ENCODE measurements at regions not wholly inside any gene's neighbourhood (a gene's known extent, or its start where the extent isn't known, plus 50 kb on each side); places are given as distances from the start of the nearest gene placed in this dataset.

- no peaks in the 10 kb centered on the region for H3K36me3 ChIP-seq
- DNase-seq, result no peak
- intact Hi-C loops (cut with DNase I; ENCODE audit: low total_unique reads), result no loop called here
- no peaks in the 10 kb centered on the region for H3K9me3 ChIP-seq
- peaks cover 0 to 24% (median 8%) of the 10 kb centered on the region in 3 donors for H3K27me3 ChIP-seq
- TF ChIP-seq, protein P1, sequence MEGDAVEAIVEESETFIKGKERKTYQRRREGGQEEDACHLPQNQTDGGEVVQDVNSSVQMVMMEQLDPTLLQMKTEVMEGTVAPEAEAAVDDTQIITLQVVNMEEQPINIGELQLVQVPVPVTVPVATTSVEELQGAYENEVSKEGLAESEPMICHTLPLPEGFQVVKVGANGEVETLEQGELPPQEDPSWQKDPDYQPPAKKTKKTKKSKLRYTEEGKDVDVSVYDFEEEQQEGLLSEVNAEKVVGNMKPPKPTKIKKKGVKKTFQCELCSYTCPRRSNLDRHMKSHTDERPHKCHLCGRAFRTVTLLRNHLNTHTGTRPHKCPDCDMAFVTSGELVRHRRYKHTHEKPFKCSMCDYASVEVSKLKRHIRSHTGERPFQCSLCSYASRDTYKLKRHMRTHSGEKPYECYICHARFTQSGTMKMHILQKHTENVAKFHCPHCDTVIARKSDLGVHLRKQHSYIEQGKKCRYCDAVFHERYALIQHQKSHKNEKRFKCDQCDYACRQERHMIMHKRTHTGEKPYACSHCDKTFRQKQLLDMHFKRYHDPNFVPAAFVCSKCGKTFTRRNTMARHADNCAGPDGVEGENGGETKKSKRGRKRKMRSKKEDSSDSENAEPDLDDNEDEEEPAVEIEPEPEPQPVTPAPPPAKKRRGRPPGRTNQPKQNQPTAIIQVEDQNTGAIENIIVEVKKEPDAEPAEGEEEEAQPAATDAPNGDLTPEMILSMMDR (IDR thresholded peaks at IDR 0.05), result no peak
- no peak for TF ChIP-seq EP300 (IDR thresholded peaks at IDR 0.05)
- no peak for TF ChIP-seq POLR2A (IDR thresholded peaks at IDR 0.05)
- no peak for TF ChIP-seq POLR2AphosphoS5 (IDR thresholded peaks at IDR 0.05)
- WGBS, 5 donors, result 85 to 93% (median 89%) methylated on average over 17 of the region's 17 CpGs
- H3K27ac ChIP-seq, result no peak overlapping the region
- no peak overlapping the region for H3K4me3 ChIP-seq
- no peaks in the 10 kb centered on the region for H3K4me1 ChIP-seq
Observed at GRCh38 chr2:239519921-239520585, 119.2 kb upstream of the HDAC4 start.

- TF ChIP-seq POLR2A (IDR thresholded peaks at IDR 0.05), result no peak
- no peak for TF ChIP-seq POLR2AphosphoS5 (IDR thresholded peaks at IDR 0.05)
- no peak for TF ChIP-seq EP300 (IDR thresholded peaks at IDR 0.05)
- WGBS, 5 donors, result 74 to 76% (median 75%) methylated on average over 19 to 22 of the region's 22 CpGs
- Histone ChIP-seq H3K27ac (no peak overlapping the region), H3K4me3 (no peak overlapping the region), H3K4me1 (no peaks in the 10 kb centered on the region), H3K27me3 (peaks cover 0 to 24% (median 9%) of the 10 kb centered on the region in 3 donors), H3K9me3 (no peaks in the 10 kb centered on the region), H3K36me3 (no peaks in the 10 kb centered on the region)
- intact Hi-C loops (cut with DNase I; ENCODE audit: low total_unique reads), result no loop called here
- peak in 1 of 2 donors; percentile 43 for DNase-seq
Observed at GRCh38 chr2:239519089-239519920, 118.5 kb upstream of the HDAC4 start.

GRCh38 chr2:239518286-239519088 is 117.7 kb upstream of the HDAC4 start:
- H3K27ac ChIP-seq, result no peak overlapping the region
- WGBS, 5 donors, result 82 to 88% (median 85%) methylated on average over 12 to 19 of the region's 19 CpGs
- intact Hi-C loops (cut with DNase I; ENCODE audit: low total_unique reads), result no loop called here

GRCh38 chr2:239517686-239518085 is 116.9 kb upstream of the HDAC4 start:
- WGBS, 5 donors, result 92 to 94% (median 93%) methylated on average over 16 of the region's 16 CpGs
- Histone ChIP-seq H3K9me3 (no peaks in the 10 kb centered on the region), H3K4me1 (no peaks in the 10 kb centered on the region), H3K27me3 (peaks cover 0 to 12% (median 3%) of the 10 kb centered on the region in 3 donors), H3K27ac (no peak overlapping the region), H3K36me3 (no peaks in the 10 kb centered on the region), H3K4me3 (no peak overlapping the region)
- intact Hi-C loops (cut with DNase I; ENCODE audit: low total_unique reads), result no loop called here
- DNase-seq, result no peak
- no peak for TF ChIP-seq POLR2AphosphoS5 (IDR thresholded peaks at IDR 0.05)
- TF ChIP-seq POLR2A (IDR thresholded peaks at IDR 0.05), result no peak
- TF ChIP-seq, protein P1 (IDR thresholded peaks at IDR 0.05), result no peak
- TF ChIP-seq EP300 (IDR thresholded peaks at IDR 0.05), result no peak

More at GRCh38 chr2:239518286-239519088, 117.7 kb upstream of the HDAC4 start:
- no peak for DNase-seq
- no peak overlapping the region for H3K4me3 ChIP-seq
- H3K4me1 ChIP-seq, result no peaks in the 10 kb centered on the region
- H3K36me3 ChIP-seq, result no peaks in the 10 kb centered on the region
- H3K9me3 ChIP-seq, result no peaks in the 10 kb centered on the region
- H3K27me3 ChIP-seq, result peaks cover 0 to 20% (median 9%) of the 10 kb centered on the region in 3 donors
- TF ChIP-seq POLR2AphosphoS5 (IDR thresholded peaks at IDR 0.05) (no peak), EP300 (IDR thresholded peaks at IDR 0.05) (no peak), POLR2A (IDR thresholded peaks at IDR 0.05) (no peak)
- TF ChIP-seq, protein P1 (IDR thresholded peaks at IDR 0.05), result no peak

Data from stomach (tissue), 8 donors.